ENCODE measurements at regions not wholly inside any gene's neighbourhood (a gene's known extent, or its start where the extent isn't known, plus 50 kb on each side); places are given as distances from the start of the nearest gene placed in this dataset.

DNA sequence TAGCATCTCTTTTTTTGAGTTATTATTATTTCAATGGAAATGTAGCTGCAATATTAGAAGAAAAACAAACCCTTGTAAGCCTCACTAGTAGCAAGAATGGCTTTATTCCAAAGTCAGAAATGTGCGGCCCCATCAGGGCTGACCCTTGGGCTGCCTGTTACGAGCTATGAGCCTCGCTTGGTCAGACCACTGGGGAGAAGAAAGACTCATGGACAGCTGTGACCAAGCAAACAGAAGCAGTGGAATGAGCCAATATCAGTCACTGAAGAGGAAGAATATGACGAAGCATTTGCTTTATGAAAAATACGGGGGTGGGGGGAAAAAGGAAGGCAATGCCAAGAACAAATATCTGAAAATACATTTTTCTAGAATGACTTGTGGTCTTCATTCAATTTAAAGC is 504.5 kb downstream of the LMO4 start:
- DNase-seq (no peak), ATAC-seq (no peak)
- TF ChIP-seq, protein P1, sequence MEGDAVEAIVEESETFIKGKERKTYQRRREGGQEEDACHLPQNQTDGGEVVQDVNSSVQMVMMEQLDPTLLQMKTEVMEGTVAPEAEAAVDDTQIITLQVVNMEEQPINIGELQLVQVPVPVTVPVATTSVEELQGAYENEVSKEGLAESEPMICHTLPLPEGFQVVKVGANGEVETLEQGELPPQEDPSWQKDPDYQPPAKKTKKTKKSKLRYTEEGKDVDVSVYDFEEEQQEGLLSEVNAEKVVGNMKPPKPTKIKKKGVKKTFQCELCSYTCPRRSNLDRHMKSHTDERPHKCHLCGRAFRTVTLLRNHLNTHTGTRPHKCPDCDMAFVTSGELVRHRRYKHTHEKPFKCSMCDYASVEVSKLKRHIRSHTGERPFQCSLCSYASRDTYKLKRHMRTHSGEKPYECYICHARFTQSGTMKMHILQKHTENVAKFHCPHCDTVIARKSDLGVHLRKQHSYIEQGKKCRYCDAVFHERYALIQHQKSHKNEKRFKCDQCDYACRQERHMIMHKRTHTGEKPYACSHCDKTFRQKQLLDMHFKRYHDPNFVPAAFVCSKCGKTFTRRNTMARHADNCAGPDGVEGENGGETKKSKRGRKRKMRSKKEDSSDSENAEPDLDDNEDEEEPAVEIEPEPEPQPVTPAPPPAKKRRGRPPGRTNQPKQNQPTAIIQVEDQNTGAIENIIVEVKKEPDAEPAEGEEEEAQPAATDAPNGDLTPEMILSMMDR (IDR thresholded peaks at IDR 0.05) = no peak
- intact Hi-C loops (cut with DNase I) = no loop called here
- Histone ChIP-seq H3K4me3 (no peak overlapping the region), H3K4me1 (no peaks in the 10 kb centered on the region), H3K36me3 (no peaks in the 10 kb centered on the region), H3K9me3 (no peaks in the 10 kb centered on the region), H3K27me3 (ENCODE audit: low read depth) (no peaks in the 10 kb centered on the region), H3K27ac (no peak overlapping the region)

DNA sequence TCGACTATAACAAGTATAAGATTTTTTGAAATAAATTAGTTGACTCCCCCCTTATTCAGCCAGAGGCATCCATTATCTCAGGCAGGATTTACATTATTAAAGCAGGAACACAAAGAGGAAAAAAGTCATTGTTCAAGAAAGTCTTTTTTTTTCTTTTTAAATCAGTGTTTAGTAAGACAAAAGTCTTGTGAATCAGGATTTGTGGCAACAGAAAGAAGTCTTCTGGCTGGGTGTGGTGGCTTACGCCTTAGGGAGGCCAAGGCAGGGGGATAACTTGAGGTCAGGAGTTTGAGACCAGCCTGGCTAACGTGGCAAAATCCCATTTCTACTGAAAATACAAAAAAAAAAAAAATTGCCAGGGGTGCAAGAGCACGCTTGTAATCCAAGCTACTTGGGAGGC is 505.5 kb downstream of the LMO4 start:
- DNase-seq (no peak), ATAC-seq (no peak)
- Histone ChIP-seq H3K27me3 (ENCODE audit: low read depth) (no peaks in the 10 kb centered on the region), H3K4me3 (no peak overlapping the region), H3K36me3 (no peaks in the 10 kb centered on the region), H3K27ac (no peak overlapping the region), H3K4me1 (no peaks in the 10 kb centered on the region), H3K9me3 (no peaks in the 10 kb centered on the region)
- TF ChIP-seq, protein P1 (IDR thresholded peaks at IDR 0.05) = no peak
- intact Hi-C loops (cut with DNase I) = no loop called here

DNA sequence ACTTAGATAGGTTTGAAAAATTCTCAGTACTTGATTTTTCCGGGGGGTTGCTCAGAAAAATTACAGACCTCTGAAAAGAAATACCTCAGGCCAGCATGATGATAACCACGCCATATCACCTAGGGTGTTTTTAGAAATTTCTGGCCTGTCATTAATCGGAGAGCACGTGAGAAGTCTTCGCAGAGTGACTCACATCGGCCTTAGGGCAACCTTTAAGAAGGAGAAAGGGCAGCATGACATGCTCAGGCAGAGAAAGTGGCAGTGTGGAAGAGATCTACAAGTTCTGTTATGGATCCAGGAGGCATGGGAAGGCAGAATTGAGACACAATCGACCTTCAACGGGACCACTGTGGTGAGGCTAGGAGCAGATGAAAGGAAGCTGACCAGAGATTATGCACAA is 506.3 kb downstream of the LMO4 start:
- intact Hi-C loops (cut with DNase I) = no loop called here
- Histone ChIP-seq H3K36me3 (no peaks in the 10 kb centered on the region), H3K27ac (no peak overlapping the region), H3K9me3 (no peaks in the 10 kb centered on the region), H3K4me1 (no peaks in the 10 kb centered on the region), H3K27me3 (ENCODE audit: low read depth) (no peaks in the 10 kb centered on the region), H3K4me3 (no peak overlapping the region)
- TF ChIP-seq, protein P1 (IDR thresholded peaks at IDR 0.05) = no peak
- ATAC-seq (no peak), DNase-seq (no peak)

DNA sequence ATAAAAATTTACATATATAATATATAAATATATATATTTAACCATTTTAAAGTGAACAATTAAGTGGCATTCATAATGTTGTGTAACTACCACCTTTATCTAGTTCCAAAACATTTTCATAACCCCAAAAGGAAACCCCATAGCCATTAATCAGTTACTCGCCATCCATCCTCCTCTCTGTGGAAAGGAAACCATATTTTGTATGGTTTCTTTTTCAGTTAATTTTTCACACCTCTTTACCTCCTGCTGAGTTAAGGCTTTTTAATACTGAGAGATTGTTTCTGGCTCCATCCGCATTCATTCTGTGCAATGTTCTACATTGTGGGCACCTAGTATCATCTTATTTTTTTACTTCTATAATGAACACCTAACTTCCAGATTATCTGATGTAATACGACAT is 512.1 kb downstream of the LMO4 start:
- no peak for ATAC-seq
- intact Hi-C loops (cut with DNase I) = no loop called here

DNA sequence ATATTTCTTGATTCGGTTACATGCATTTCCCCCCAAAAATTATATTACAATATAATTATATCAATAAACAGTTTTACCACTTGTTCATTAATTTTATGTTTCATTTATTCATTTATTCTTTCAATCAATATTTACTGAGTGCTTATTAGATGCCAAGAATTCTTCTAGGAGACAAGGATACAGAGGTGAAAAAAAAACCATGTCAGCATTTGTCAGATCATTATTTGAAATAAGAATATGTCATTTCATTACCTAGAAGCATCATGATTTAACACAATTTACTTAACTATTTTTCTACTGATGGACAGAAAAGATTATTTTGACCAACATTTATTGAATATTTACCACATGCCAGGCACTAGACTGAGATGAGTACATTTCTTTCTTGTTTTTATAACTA is 512.7 kb downstream of the LMO4 start:
- intact Hi-C loops (cut with DNase I) = no loop called here

More for the DNA sequence above, 512.1 kb downstream of the LMO4 start:
- Histone ChIP-seq H3K4me1 (no peaks in the 10 kb centered on the region), H3K4me3 (no peak overlapping the region), H3K36me3 (no peaks in the 10 kb centered on the region), H3K9me3 (no peaks in the 10 kb centered on the region), H3K27ac (no peak overlapping the region), H3K27me3 (ENCODE audit: low read depth) (no peaks in the 10 kb centered on the region)
- DNase-seq = no peak
- TF ChIP-seq, protein P1 (IDR thresholded peaks at IDR 0.05) = no peak

More for the DNA sequence above, 512.7 kb downstream of the LMO4 start:
- no peak for DNase-seq
- ATAC-seq = no peak
- H3K27me3 ChIP-seq (ENCODE audit: low read depth) = no peaks in the 10 kb centered on the region
- no peaks in the 10 kb centered on the region for H3K4me1 ChIP-seq
- TF ChIP-seq, protein P1 (IDR thresholded peaks at IDR 0.05) = no peak
- H3K9me3 ChIP-seq = no peaks in the 10 kb centered on the region
- H3K36me3 ChIP-seq = no peaks in the 10 kb centered on the region
- no peak overlapping the region for H3K4me3 ChIP-seq
- no peak overlapping the region for H3K27ac ChIP-seq
